Natural killer cell treated with Interleukin-12 subunit alpha and Interleukin-12 subunit beta and Interleukin-15 and Interleukin-18, amount 100 ng/mL, for 72 hours (primary cell): ENCODE measurements at regions not wholly inside any gene's neighbourhood (a gene's known extent, or its start where the extent isn't known, plus 50 kb on each side); places are given as distances from the start of the nearest gene placed in this dataset.

ENCODE experiments used
- ATAC-seq, 2 donors: fragments of 150-1000 bp; cut with Tn5 transposase in 1 of 2; sonication (Bioruptor Pico), chemical (Tn5 transposase) in 1 of 2; 2 replicates each; pipeline ENCODE4 v1.10.0; 2021
- DNase-seq: peaks from one replicate; pipeline ENCODE4 v3.0.0; 2022; ENCODE audit warnings: low spot score
- H3K27ac Mint-ChIP-seq, 2 donors: 1 replicate in 1 of 2; 2 replicates in 1 of 2; pipeline ENCODE4 v1.8.0; 2022; ENCODE audit warnings: mixed read lengths in 2 of 2, mild to moderate bottlenecking in 1 of 2, moderate library complexity in 1 of 2
- H3K27me3 Mint-ChIP-seq, 2 donors: 1 replicate in 1 of 2; 2 replicates in 1 of 2; pipeline ENCODE4 v1.8.0; 2022; ENCODE audit warnings: mixed read lengths in 2 of 2
- H3K36me3 Mint-ChIP-seq: one replicate; pipeline ENCODE4 v1.8.0; 2022; ENCODE audit warnings: mixed read lengths
- H3K4me1 Mint-ChIP-seq, 2 donors: 1 replicate in 1 of 2; 2 replicates in 1 of 2; pipeline ENCODE4 v1.8.0; 2022; ENCODE audit warnings: low read depth in 2 of 2, mixed read lengths in 2 of 2, mild to moderate bottlenecking in 1 of 2
- H3K4me3 Mint-ChIP-seq: one replicate; pipeline ENCODE4 v1.8.0; 2022; ENCODE audit warnings: mixed read lengths
- H3K9me3 Mint-ChIP-seq: 2 replicates; pipeline ENCODE4 v1.8.0; 2022; ENCODE audit warnings: mixed read lengths

DNA sequence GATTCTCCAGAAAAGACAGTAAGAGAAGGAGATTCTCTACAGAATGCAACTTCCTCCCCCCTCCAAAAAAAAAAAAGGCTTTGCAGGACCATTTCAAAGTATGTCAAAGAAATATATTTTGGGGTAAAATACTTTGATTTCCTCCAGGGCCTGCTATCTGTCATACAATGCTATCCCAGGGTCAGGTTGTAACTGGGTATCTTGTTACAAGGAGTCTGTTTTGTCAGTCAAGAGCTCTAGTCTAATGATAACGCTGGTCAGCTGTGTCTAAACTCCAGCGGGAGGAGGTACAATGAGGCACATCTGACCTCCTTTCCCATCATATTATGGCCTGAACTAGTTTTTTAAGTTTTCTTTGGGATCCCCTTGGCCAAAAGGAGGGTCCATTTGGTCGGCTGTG lies 408.4 kb upstream of the CDH5 start:
- no peaks in the 10 kb centered on the region for H3K4me1 Mint-ChIP-seq
- no peaks in the 10 kb centered on the region for H3K9me3 Mint-ChIP-seq
- ATAC-seq (no peak), DNase-seq (no peak)
- H3K27ac Mint-ChIP-seq, result no peak overlapping the region
- no peaks in the 10 kb centered on the region for H3K36me3 Mint-ChIP-seq
- no peak overlapping the region for H3K4me3 Mint-ChIP-seq
- H3K27me3 Mint-ChIP-seq, result peaks cover 0 to 8% of the 10 kb centered on the region in 2 donors

DNA sequence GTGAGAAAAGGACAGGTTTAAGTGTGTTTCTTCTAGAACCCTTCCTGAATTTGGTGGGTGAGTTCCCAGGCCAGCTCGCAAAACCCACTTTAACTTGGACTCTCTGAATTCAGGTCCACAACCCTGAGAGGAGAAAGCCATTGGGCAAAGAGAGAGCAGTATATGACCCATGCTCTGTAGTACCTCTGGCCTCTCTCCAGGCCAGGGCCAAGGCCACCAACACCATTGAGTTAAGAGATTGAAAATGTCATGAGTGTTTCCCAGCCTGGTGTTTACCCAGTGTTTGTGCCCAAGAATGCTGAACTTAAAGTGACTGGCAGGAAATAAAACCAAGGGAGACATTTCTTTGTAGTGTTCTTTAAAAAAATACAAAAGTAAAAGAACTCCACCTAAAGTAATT lies 410.4 kb upstream of the CDH5 start:
- Mint-ChIP-seq H3K4me1 (no peaks in the 10 kb centered on the region), H3K27ac (no peak overlapping the region), H3K4me3 (no peak overlapping the region), H3K36me3 (no peaks in the 10 kb centered on the region), H3K27me3 (peaks cover 0 to 4% of the 10 kb centered on the region in 2 donors), H3K9me3 (no peaks in the 10 kb centered on the region)
- ATAC-seq (no peak), DNase-seq (no peak)

DNA sequence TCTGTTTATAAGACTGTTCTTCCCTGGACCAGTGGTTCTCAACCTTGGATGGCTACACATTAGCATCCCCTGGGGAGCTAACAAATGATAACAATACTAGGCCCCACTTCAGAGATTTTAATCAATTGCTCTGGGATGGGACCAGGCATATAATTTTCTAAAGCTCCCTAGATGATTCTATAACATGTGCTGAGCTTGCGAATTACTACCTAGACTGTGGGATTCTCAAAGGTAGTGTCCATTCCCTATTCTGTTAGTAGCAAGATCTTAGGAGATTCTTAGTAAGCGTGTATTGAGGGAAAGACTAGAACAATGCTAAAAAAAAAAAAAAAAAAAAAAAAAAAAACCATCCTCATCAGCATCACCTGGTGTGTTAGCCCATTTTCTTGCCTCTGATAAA lies 412.0 kb upstream of the CDH5 start:
- no peaks in the 10 kb centered on the region for H3K36me3 Mint-ChIP-seq
- no peak overlapping the region for H3K4me3 Mint-ChIP-seq
- H3K27me3 Mint-ChIP-seq, result peaks cover 0 to 2% of the 10 kb centered on the region in 2 donors
- H3K4me1 Mint-ChIP-seq, result no peaks in the 10 kb centered on the region
- ATAC-seq (no peak), DNase-seq (no peak)
- H3K27ac Mint-ChIP-seq, result no peak overlapping the region
- no peaks in the 10 kb centered on the region for H3K9me3 Mint-ChIP-seq

DNA sequence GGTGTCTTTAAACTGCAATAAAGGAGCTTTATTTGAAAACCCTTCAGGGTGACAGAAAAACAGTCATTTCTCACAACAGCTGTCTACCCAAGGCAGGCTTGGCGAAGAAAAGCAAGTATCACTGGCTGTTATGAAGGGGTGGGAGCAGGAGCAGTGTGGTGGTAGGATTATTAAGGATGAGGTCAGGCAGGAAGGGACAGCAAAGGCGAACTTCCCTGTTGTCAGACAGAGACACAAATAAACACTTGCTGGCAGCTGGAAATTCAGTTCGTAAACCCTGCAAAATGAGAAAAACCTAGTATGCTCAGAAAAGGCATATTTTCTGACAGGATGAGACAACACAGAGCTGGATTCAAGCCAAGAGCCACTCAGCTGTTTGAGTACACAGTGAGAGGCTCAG lies 416.3 kb upstream of the CDH5 start:
- Mint-ChIP-seq H3K9me3 (no peaks in the 10 kb centered on the region), H3K27me3 (peaks cover 9% of the 10 kb centered on the region in 2 donors), H3K27ac (no peak overlapping the region), H3K4me3 (no peak overlapping the region), H3K4me1 (no peaks in the 10 kb centered on the region), H3K36me3 (no peaks in the 10 kb centered on the region)
- DNase-seq (no peak), ATAC-seq (no peak)

DNA sequence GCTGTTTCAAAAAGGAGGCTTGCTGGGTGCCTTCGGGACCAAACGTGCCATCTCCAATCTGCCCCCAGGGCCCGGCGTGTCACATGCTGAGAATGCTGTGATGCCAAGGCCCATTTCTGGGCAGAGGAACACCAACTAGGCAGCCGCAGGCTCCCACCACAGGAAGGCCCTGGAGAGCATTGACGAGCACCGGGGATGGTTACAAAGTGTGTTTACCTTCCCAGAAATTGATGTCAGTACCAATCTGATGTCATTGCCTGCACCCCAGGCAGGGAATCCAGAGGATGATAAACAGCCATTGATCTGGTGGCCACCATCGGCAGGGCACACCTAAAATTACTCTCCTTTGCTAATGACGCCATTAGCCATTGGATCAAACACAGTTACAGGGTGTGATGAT lies 418.1 kb upstream of the CDH5 start:
- DNase-seq, result no peak
- H3K4me1 Mint-ChIP-seq, result no peaks in the 10 kb centered on the region
- no peaks in the 10 kb centered on the region for H3K9me3 Mint-ChIP-seq
- H3K36me3 Mint-ChIP-seq, result no peaks in the 10 kb centered on the region
- ATAC-seq, result no peak
- H3K4me3 Mint-ChIP-seq, result no peak overlapping the region
- no peak overlapping the region for H3K27ac Mint-ChIP-seq
- peaks cover 9 to 15% of the 10 kb centered on the region in 2 donors for H3K27me3 Mint-ChIP-seq

DNA sequence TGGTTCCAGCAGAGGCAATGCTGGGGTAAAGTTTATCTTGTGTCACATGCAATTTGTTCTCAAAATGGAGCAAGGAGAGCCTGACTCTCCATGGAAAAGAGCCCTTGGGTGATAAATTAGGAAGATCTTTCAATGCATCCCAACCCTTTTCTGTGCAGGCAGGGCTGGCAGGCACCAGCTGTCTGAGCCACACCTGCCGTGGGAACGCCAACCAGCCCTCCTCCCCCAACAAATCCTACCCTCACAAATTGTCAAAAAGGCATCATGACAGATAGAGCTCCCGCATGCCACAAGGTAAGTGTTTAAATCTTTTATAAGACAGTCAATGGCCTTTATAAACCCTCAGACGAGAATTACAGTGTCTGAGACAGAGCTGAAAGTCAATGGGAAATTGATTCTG lies 418.5 kb upstream of the CDH5 start:
- Mint-ChIP-seq H3K9me3 (no peaks in the 10 kb centered on the region), H3K4me3 (no peak overlapping the region), H3K36me3 (no peaks in the 10 kb centered on the region), H3K27me3 (peaks cover 9 to 15% of the 10 kb centered on the region in 2 donors), H3K27ac (no peak overlapping the region), H3K4me1 (no peaks in the 10 kb centered on the region)
- no peak for DNase-seq
- ATAC-seq, result no peak

DNA sequence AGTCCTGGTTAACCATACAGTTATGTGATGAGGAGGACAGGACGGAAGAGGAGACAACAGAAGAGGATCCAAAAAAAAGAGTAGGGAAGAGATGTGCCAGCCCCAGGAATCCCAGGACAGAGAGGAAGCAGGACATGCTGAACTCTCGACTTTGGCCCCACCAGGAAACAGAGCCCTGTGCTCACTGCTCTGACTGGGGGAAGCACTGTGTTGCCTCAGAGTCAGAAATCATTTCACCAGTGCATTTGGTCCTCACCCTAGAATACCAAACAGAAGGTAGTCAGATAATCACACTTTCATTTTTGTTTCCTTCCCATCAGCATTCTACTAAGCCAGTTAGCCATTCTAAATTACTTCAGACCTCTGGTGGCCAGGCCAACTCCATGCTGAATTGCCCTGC lies 421.0 kb upstream of the CDH5 start:
- no peak for DNase-seq
- H3K4me3 Mint-ChIP-seq, result no peak overlapping the region
- no peaks in the 10 kb centered on the region for H3K4me1 Mint-ChIP-seq
- ATAC-seq, result no peak
- H3K27me3 Mint-ChIP-seq, result peaks cover 9 to 15% of the 10 kb centered on the region in 2 donors
- H3K36me3 Mint-ChIP-seq, result no peaks in the 10 kb centered on the region
- no peaks in the 10 kb centered on the region for H3K9me3 Mint-ChIP-seq
- H3K27ac Mint-ChIP-seq, result no peak overlapping the region

DNA sequence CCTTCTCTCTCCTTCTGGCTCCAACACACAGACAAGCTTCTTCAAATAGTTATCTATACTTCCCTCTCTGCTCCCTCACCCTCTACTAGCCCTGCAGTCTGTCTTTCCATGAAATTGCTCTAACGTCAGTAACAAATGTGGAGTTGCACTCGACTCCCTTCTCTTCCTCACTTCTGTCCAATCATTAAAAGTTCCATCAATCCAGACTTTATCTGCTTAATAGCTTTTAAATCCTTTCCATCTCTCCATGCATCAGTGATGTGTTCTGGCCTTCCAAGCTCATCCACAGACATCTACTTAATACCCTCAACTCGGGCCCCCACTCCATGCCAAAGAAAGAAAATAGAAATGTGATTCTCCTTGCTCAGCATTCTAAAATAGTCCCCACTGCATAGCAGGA lies 422.1 kb upstream of the CDH5 start:
- Mint-ChIP-seq H3K27ac (no peak overlapping the region), H3K27me3 (peaks cover 9 to 15% of the 10 kb centered on the region in 2 donors), H3K4me3 (no peak overlapping the region), H3K9me3 (no peaks in the 10 kb centered on the region), H3K4me1 (no peaks in the 10 kb centered on the region), H3K36me3 (no peaks in the 10 kb centered on the region)
- ATAC-seq (no peak), DNase-seq (no peak)

DNA sequence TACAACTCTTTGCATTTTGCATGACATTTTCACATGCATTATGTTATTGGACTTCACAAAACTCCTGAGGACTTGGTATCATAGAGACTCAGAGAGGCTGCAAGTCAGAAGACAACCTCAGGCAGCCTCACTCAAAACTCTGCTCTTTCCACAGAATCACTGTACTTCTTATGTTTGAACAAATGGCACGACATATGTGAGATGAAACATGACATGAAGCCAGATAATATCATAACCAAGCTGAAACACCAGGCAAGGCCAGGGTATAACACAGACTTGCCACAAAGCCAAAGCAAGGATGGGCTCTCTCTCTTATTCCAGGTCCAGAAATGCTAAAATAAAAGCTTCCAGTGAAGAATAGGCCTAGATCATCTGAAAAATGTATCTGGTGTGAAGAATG lies 425.8 kb upstream of the CDH5 start:
- no peak for DNase-seq
- Mint-ChIP-seq H3K27me3 (peaks cover 14 to 16% of the 10 kb centered on the region in 2 donors), H3K27ac (no peak overlapping the region), H3K9me3 (no peaks in the 10 kb centered on the region), H3K36me3 (no peaks in the 10 kb centered on the region), H3K4me3 (no peak overlapping the region), H3K4me1 (no peaks in the 10 kb centered on the region)
- ATAC-seq, result no peak

DNA sequence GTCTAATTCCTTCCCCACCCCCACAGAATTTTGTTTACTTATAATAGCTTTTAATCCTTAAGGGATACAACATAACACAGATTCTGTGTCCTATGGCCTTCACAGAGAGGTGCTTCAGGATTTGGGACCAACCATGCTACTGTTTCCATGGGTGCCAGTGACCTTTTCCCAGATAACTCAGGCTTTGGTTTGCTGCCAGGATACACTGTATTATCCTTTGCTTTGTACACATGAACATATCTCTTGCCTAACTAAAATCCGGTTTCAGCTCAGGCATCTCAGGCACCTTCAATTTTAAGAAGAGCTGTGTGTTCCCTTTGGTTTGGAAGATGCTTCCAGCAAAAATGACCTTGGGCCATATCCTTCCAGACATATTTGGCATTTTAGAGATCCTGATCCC lies 428.4 kb upstream of the CDH5 start:
- Mint-ChIP-seq H3K4me3 (no peak overlapping the region), H3K9me3 (no peaks in the 10 kb centered on the region), H3K27ac (no peak overlapping the region), H3K4me1 (no peaks in the 10 kb centered on the region), H3K27me3 (peaks cover 8 to 16% of the 10 kb centered on the region in 2 donors), H3K36me3 (no peaks in the 10 kb centered on the region)
- ATAC-seq, result no peak
- no peak for DNase-seq

DNA sequence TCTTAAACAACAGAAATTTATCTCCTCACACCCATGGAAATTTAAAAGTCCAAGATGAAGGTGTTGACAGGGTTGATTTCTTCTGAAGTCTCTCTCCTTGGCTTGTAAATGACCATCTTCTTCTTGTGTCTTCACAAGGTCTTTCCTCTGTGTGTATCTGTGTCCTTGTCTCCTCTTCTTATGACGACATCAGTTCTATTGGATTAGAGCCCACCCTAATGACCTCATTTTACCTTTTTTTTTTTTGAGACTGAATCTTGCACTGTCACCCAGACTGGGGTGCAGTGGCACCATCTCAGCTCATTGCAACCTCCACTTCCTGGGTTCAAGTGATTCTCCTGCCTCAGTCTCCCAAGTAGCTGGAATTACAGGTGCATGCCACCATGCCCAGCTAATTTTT lies 429.0 kb upstream of the CDH5 start:
- Mint-ChIP-seq H3K27ac (no peak overlapping the region), H3K9me3 (no peaks in the 10 kb centered on the region), H3K4me1 (no peaks in the 10 kb centered on the region), H3K27me3 (peaks cover 8 to 16% of the 10 kb centered on the region in 2 donors), H3K36me3 (no peaks in the 10 kb centered on the region), H3K4me3 (no peak overlapping the region)
- no peak for DNase-seq
- no peak for ATAC-seq

DNA sequence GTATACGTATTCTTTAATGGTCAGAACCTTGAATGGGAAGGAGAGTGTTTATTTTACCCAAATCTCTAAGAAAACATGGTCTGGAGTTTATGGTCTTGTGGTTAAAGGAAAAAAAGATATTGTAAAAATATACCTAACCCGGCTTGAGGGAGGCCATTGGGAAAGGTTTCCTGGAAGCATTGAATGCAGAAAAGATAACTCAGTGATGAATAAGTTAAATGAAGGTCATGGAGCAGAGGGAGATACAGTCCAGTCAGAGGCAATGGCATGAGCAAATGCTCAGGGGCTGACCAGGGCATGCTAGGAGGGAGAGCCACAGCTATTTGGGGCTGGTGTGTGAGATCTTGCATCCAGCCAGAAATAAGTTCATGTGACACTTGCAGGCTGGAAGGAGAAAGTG lies 430.4 kb upstream of the CDH5 start:
- Mint-ChIP-seq H3K27ac (no peak overlapping the region), H3K4me3 (no peak overlapping the region), H3K27me3 (peaks cover 8 to 16% of the 10 kb centered on the region in 2 donors)

DNA sequence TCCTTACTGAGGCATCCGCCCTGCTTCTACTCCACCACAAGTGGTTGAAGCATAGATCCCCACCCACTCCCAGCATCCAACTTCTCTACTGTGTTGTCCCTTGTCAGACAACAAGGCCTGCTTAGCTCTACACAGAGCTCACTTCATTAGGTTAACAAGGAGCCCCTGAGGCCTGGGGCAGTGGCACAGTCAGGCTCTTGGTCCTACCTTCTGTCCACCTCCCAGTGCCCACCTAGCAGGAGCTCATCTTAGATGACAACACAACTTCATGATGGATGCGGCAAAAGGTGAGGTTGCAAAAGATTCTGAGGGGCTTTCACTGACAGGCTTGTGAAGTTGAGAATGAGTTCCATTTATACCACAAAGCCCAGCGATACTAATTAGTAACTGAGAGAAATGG lies 432.0 kb upstream of the CDH5 start:
- no peak overlapping the region for H3K27ac Mint-ChIP-seq
- ATAC-seq (peak in 1 of 2 donors; percentile 36), DNase-seq (no peak)
- H3K36me3 Mint-ChIP-seq, result no peaks in the 10 kb centered on the region
- peaks cover 8 to 16% of the 10 kb centered on the region in 2 donors for H3K27me3 Mint-ChIP-seq
- no peak overlapping the region for H3K4me3 Mint-ChIP-seq
- H3K9me3 Mint-ChIP-seq, result peaks cover 2% of the 10 kb centered on the region
- no peaks in the 10 kb centered on the region for H3K4me1 Mint-ChIP-seq

More for the DNA sequence above, 430.4 kb upstream of the CDH5 start:
- Mint-ChIP-seq H3K36me3 (no peaks in the 10 kb centered on the region), H3K9me3 (no peaks in the 10 kb centered on the region), H3K4me1 (no peaks in the 10 kb centered on the region)
- DNase-seq, result no peak
- ATAC-seq, result no peak

DNA sequence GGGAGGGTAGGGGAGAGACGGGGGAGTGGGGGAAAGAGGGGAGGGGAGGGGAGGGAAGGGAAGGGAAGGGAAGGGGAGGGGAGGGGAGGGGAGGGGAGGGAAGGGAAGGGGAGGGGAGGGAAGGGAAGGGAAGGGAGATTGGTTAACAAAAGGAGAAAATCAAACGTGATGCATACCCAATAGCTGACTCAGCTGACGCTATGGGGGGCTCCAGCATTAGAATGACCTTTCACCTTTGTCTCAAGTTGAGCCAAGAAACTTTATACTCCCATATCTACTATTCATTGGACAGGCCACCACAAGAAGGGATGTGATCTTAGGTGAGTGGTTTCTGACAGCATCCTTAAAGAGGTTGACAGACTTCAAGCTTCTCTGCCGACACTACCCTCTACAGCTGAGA lies 432.8 kb upstream of the CDH5 start:
- DNase-seq, result no peak
- no peaks in the 10 kb centered on the region for H3K36me3 Mint-ChIP-seq
- H3K9me3 Mint-ChIP-seq, result peaks cover 4% of the 10 kb centered on the region
- H3K27ac Mint-ChIP-seq, result no peak overlapping the region
- no peak for ATAC-seq
- H3K27me3 Mint-ChIP-seq, result peaks cover 6 to 11% of the 10 kb centered on the region in 2 donors
- H3K4me3 Mint-ChIP-seq, result no peak overlapping the region
- H3K4me1 Mint-ChIP-seq, result no peaks in the 10 kb centered on the region

DNA sequence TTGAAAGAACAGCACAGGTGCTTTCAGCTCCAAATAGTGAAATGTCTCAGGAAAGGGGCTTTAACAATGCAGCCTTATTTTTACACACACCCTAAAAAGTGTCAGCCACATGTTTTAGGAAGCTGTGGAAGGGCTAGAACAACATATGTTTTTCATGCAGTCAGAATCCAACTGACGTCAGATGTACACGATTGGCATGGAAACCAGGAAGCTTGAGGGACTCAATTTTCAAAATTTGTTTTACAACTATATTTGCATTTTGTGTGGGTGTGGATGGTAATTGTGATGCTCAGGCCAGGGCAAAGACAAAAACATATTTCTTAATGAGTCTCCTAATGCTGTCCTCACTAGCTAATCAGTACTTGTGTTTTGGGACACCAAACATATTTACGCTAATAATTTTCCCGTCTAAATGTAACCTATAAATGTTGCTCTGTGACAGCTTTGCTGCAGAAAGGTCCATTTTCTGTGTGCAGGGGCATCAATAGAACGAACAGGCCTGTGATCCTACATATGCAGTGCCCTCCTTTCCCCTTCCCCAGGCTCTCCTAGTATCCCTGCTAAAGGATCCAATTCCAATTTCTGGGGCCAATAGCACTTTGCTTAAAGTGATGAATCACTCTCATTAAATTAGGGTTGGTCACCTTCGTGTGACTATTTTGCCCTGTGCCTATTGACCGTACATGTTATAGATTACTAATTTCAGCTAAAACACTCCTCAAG lies 434.0 kb upstream of the CDH5 start:
- Mint-ChIP-seq H3K27me3 (peaks cover 13 to 16% of the 10 kb centered on the region in 2 donors), H3K9me3 (peaks cover 4% of the 10 kb centered on the region), H3K36me3 (no peaks in the 10 kb centered on the region), H3K4me3 (no peak overlapping the region), H3K4me1 (no peaks in the 10 kb centered on the region), H3K27ac (no peak overlapping the region)
- DNase-seq (no peak), ATAC-seq (no peak)
